Calu3 (cell line): ENCODE measurements at regions not wholly inside any gene's neighbourhood (a gene's known extent, or its start where the extent isn't known, plus 50 kb on each side); places are given as distances from the start of the nearest gene placed in this dataset.

ENCODE experiments used
- BruUV-seq: library from RNA; stranded (reverse); fragments of 400-500 nt; replicated peaks from 2 replicates; lab custom pipeline; 2021; lab: Mats Ljungman, UMichigan
- CTCF ChIA-PET: fragments of 300-600 bp; sonication (Branson Sonifier 250); formaldehyde crosslinking; loops from one replicate; lab custom pipeline; 2022; ENCODE audit warnings: antibody characterized with exemption; lab: Charles Lee
- DNase-seq: peaks from one replicate; pipeline ENCODE4 v3.0.0; 2022
- H3K27ac Mint-ChIP-seq: one replicate; pipeline ENCODE4 v1.8.0; 2022; ENCODE audit warnings: mixed read lengths; ENCODE audit not compliant: unreplicated experiment
- H3K27me3 Mint-ChIP-seq: one replicate; pipeline ENCODE4 v1.8.0; 2022; ENCODE audit warnings: mixed read lengths; ENCODE audit not compliant: unreplicated experiment
- H3K36me3 Mint-ChIP-seq: one replicate; pipeline ENCODE4 v1.8.0; 2022; ENCODE audit warnings: mild to moderate bottlenecking, moderate library complexity, mixed read lengths; ENCODE audit not compliant: insufficient read depth, unreplicated experiment
- H3K4me1 Mint-ChIP-seq: one replicate; pipeline ENCODE4 v1.8.0; 2022; ENCODE audit warnings: mild to moderate bottlenecking, low read depth, mixed read lengths; ENCODE audit not compliant: unreplicated experiment
- H3K4me3 Mint-ChIP-seq: one replicate; pipeline ENCODE4 v1.8.0; 2022; ENCODE audit warnings: mild to moderate bottlenecking, low read depth, moderate library complexity, mixed read lengths; ENCODE audit not compliant: unreplicated experiment
- H3K9me3 Mint-ChIP-seq: one replicate; pipeline ENCODE4 v1.8.0; 2022; ENCODE audit warnings: low read depth, mixed read lengths; ENCODE audit not compliant: unreplicated experiment
- intact Hi-C: fragments of 100-400 bp; cut with micrococcal nuclease; formaldehyde crosslinking; loops from one replicate; pipeline ENCODE4 v1.10.0; 2022; ENCODE audit not compliant: unreplicated experiment
- TF ChIP-seq, protein P1 (sequence below): fragments of 200-600 bp; IDR thresholded peaks from one replicate; pipeline ENCODE4 v1.8.0; 2022; ENCODE audit warnings: antibody characterized with exemption; ENCODE audit not compliant: unreplicated experiment

GRCh38 chr2:161097157-161097556, 63.1 kb upstream of the TANK start:
- CTCF ChIA-PET, result no interaction called here
- H3K9me3 Mint-ChIP-seq, result no peaks in the 10 kb centered on the region
- H3K4me3 Mint-ChIP-seq, result no peak overlapping the region
- TF ChIP-seq, protein P1, sequence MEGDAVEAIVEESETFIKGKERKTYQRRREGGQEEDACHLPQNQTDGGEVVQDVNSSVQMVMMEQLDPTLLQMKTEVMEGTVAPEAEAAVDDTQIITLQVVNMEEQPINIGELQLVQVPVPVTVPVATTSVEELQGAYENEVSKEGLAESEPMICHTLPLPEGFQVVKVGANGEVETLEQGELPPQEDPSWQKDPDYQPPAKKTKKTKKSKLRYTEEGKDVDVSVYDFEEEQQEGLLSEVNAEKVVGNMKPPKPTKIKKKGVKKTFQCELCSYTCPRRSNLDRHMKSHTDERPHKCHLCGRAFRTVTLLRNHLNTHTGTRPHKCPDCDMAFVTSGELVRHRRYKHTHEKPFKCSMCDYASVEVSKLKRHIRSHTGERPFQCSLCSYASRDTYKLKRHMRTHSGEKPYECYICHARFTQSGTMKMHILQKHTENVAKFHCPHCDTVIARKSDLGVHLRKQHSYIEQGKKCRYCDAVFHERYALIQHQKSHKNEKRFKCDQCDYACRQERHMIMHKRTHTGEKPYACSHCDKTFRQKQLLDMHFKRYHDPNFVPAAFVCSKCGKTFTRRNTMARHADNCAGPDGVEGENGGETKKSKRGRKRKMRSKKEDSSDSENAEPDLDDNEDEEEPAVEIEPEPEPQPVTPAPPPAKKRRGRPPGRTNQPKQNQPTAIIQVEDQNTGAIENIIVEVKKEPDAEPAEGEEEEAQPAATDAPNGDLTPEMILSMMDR, result no peak
- BruUV-seq, result no TSS peak
- H3K27ac Mint-ChIP-seq, result no peak overlapping the region
- H3K36me3 Mint-ChIP-seq, result no peaks in the 10 kb centered on the region
- no peak for DNase-seq
- intact Hi-C loops, result no loop called here
- H3K27me3 Mint-ChIP-seq, result no peaks in the 10 kb centered on the region
- H3K4me1 Mint-ChIP-seq, result no peaks in the 10 kb centered on the region

GRCh38 chr2:161100211-161100895, 59.9 kb upstream of the TANK start:
- no peak for DNase-seq
- intact Hi-C loops, result no loop called here
- Mint-ChIP-seq H3K27me3 (no peaks in the 10 kb centered on the region), H3K27ac (no peak overlapping the region), H3K36me3 (no peaks in the 10 kb centered on the region), H3K4me3 (no peak overlapping the region), H3K4me1 (peaks cover 17% of the 10 kb centered on the region), H3K9me3 (no peaks in the 10 kb centered on the region)
- BruUV-seq, result no TSS peak
- CTCF ChIA-PET, result no interaction called here
- TF ChIP-seq, protein P1, result no peak

- H3K9me3 Mint-ChIP-seq, result no peaks in the 10 kb centered on the region
- no peaks in the 10 kb centered on the region for H3K27me3 Mint-ChIP-seq
- H3K4me1 Mint-ChIP-seq, result peaks cover 17% of the 10 kb centered on the region
- no peak overlapping the region for H3K27ac Mint-ChIP-seq
- intact Hi-C loops, result no loop called here
- no peak overlapping the region for H3K4me3 Mint-ChIP-seq
- TF ChIP-seq, protein P1, result no peak
- CTCF ChIA-PET, result no interaction called here
- BruUV-seq, result no TSS peak
- no peak for DNase-seq
- no peaks in the 10 kb centered on the region for H3K36me3 Mint-ChIP-seq
Measured at GRCh38 chr2:161101406-161101805, 58.8 kb upstream of the TANK start.

DNA sequence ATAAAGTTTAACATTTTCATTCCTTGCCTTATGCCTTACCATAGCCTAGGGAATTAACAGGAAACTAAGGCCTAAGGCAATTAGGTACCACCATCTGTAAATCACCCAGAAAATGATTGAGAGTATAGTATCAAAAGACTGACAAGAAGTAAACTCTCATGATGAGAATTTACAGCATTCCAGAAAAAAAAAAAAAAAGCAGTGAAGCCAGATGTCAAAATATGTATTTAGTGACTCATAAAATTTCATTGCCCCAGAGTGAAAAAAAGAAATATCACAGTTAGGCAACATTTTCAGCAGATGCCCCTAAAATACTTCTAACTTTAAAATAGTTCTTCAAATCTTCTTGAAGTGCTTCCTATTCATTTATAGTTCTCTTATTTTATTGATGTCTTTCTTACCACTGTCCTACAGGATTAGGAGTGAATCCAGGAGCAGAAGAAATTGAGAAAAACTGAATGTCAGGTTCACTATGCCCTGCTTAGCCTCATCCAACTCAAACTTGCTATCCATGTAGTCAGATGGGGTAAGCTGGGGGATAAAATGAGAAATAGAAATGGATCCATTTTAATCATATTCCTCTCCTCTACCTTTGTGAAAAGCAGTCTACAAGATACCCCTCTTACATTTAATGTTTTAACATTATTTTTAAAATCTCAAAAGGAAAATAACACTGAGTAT, 57.3 kb upstream of the TANK start:
- intact Hi-C loops, result no loop called here
- Mint-ChIP-seq H3K27me3 (no peaks in the 10 kb centered on the region), H3K9me3 (no peaks in the 10 kb centered on the region), H3K4me3 (no peak overlapping the region), H3K27ac (no peak overlapping the region), H3K36me3 (no peaks in the 10 kb centered on the region), H3K4me1 (peaks cover 17% of the 10 kb centered on the region)
- DNase-seq, result no peak
- CTCF ChIA-PET, result no interaction called here
- TF ChIP-seq, protein P1, result no peak
- no TSS peak for BruUV-seq
